LNCaP clone FGC (cell line): ENCODE measurements at regions not wholly inside any gene's neighbourhood (a gene's known extent, or its start where the extent isn't known, plus 50 kb on each side); places are given as distances from the start of the nearest gene placed in this dataset.

Source experiments
- DNase-seq: peaks from one replicate; pipeline ENCODE4 v3.0.0-alpha.2; 2011; ENCODE audit warnings: low read depth
- H3K4me3 ChIP-seq: 2 replicates; pipeline ENCODE4 v1.5.1; 2011; ENCODE audit warnings: mild to moderate bottlenecking, low read depth, low read length, control low read depth
- CTCF ChIP-seq: IDR thresholded peaks from 2 replicates; pipeline ENCODE4 v1.5.1; 2012; ENCODE audit warnings: mild to moderate bottlenecking; ENCODE audit not compliant: control insufficient read depth, insufficient read depth; ENCODE audit errors: extremely low read depth

GRCh38 chr7:86313842-86314241 is 329.9 kb upstream of the GRM3 start:
- no peak for DNase-seq
- no peak for TF ChIP-seq CTCF
- H3K4me3 ChIP-seq = no peak overlapping the region

GRCh38 chr7:86301301-86301700 is 342.4 kb upstream of the GRM3 start:
- H3K4me3 ChIP-seq = no peak overlapping the region
- DNase-seq = no peak
- no peak for TF ChIP-seq CTCF

- no peak overlapping the region for H3K4me3 ChIP-seq
- DNase-seq = no peak
- no peak for TF ChIP-seq CTCF
Measured at GRCh38 chr7:86295526-86295925, 348.2 kb upstream of the GRM3 start.

GRCh38 chr7:86282014-86282682 is 361.6 kb upstream of the GRM3 start:
- no peak overlapping the region for H3K4me3 ChIP-seq
- no peak for DNase-seq
- peak; percentile 43 for TF ChIP-seq CTCF

- no peak for TF ChIP-seq CTCF
- no peak overlapping the region for H3K4me3 ChIP-seq
- no peak for DNase-seq
Measured at GRCh38 chr7:86280150-86280549, 363.6 kb upstream of the GRM3 start.

GRCh38 chr7:86262781-86263180 is 380.9 kb upstream of the GRM3 start:
- TF ChIP-seq CTCF = no peak
- DNase-seq = no peak
- H3K4me3 ChIP-seq = no peak overlapping the region

- TF ChIP-seq CTCF = no peak
- H3K4me3 ChIP-seq = no peak overlapping the region
- DNase-seq = no peak
Measured at GRCh38 chr7:86257894-86258293, 385.8 kb upstream of the GRM3 start.
